Choroid plexus epithelial cell (primary cell): ENCODE measurements at regions not wholly inside any gene's neighbourhood (a gene's known extent, or its start where the extent isn't known, plus 50 kb on each side); places are given as distances from the start of the nearest gene placed in this dataset.

Experiments used
- DNase-seq: peaks from one replicate; pipeline ENCODE4 v3.0.0-alpha.2; 2010; ENCODE audit warnings: low read depth
- H3K4me3 ChIP-seq: 2 replicates; pipeline ENCODE4 v1.5.1; 2011; ENCODE audit warnings: low read depth, mild to moderate bottlenecking, control low read depth, low read length, moderate library complexity
- TF ChIP-seq, protein P1 (sequence below): conservative IDR thresholded peaks from 2 replicates; pipeline ENCODE4 v1.5.1; 2011; ENCODE audit warnings: low read depth, mild to moderate bottlenecking, control low read depth, inconsistent platforms, low read length, moderate library complexity

DNA sequence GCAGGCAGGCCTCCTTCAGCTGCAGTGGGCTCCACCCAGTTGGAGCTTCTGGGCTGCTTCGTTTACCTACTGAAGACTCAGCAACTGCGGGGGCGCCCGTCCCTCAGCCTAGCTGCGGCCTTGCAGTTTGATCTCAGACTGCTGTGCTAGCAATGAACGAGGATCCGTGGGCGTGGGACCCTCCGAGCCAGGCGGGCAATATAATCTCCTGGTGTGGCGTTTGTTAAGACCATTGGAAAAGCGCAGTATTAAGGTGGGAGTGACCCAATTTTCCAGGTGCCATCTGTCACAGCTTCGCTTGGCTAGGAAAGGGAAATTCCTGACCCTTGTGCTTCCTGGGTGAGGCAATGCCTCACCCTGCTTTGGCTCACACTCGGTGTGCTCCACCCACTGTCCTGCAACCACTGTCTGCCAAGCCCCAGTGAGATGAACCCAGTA is 159.2 kb upstream of the FOXP2 start:
- no peak overlapping the region for H3K4me3 ChIP-seq
- no peak for DNase-seq
- TF ChIP-seq, protein P1, sequence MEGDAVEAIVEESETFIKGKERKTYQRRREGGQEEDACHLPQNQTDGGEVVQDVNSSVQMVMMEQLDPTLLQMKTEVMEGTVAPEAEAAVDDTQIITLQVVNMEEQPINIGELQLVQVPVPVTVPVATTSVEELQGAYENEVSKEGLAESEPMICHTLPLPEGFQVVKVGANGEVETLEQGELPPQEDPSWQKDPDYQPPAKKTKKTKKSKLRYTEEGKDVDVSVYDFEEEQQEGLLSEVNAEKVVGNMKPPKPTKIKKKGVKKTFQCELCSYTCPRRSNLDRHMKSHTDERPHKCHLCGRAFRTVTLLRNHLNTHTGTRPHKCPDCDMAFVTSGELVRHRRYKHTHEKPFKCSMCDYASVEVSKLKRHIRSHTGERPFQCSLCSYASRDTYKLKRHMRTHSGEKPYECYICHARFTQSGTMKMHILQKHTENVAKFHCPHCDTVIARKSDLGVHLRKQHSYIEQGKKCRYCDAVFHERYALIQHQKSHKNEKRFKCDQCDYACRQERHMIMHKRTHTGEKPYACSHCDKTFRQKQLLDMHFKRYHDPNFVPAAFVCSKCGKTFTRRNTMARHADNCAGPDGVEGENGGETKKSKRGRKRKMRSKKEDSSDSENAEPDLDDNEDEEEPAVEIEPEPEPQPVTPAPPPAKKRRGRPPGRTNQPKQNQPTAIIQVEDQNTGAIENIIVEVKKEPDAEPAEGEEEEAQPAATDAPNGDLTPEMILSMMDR: no peak

DNA sequence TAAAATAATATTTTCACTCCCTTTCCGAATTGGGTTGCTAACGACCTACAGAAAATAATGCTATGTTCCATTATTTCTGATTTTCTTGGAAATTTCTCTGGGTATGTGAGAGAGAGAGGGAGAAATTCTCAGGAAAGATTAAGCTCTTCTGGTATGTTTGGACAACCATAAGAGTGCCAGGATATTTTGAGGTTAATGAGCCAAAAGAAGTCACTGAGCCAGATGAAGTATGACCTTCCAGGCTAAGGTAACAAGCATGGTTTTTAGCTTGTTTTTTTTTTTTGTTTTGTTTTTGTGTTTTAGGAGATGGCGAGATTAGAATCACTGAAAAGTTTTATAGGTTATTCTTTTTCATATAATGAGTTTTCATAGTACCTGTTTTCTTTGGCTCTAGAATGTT is 171.0 kb upstream of the FOXP2 start:
- TF ChIP-seq, protein P1: no peak
- H3K4me3 ChIP-seq: no peak overlapping the region
- no peak for DNase-seq

DNA sequence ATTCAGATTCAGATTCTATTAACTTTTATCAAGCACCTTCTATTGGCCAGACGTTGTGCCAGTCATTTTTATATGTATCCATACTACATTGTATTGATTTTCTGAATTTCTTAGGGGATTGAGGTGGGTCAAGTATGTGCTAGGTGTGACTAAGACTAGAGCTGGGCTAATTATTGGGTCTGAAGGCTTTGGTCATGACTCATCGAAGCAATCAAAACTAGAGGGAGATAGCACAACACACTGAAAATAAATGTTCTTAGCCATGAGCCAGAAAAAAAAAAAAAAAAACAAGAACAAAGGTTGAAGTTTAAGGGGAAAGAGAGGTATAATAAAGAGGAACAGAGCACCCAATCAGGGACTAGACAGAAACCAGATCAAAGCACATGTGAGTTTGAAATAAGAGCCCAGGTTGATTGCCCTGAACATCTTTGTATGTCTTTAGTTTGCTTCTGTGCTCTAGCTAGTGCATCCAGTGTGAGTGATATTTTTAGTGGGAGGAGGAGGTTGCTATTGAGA is 171.6 kb upstream of the FOXP2 start:
- peak; percentile 37 for DNase-seq
- H3K4me3 ChIP-seq: no peak overlapping the region
- TF ChIP-seq, protein P1: no peak

DNA sequence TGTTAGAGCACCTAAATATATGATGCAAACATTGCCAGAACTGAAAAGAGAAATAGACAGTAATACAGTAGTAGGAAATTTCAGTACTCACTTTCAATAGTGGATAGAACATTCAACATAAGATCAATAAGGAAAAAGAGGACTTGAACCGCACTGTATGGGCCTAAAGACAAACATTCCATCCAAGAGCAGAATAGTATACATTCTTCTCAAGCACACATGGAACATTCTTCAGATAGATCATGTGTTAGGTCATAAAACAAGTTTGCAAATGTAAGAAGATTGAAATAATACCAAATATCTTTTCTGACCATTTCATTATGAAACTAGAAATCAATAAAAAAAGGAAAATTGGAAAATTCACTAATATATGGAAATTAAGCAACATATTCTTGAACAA is 185.4 kb upstream of the FOXP2 start:
- no peak overlapping the region for H3K4me3 ChIP-seq
- peak; percentile 66 for DNase-seq
- TF ChIP-seq, protein P1: no peak

DNA sequence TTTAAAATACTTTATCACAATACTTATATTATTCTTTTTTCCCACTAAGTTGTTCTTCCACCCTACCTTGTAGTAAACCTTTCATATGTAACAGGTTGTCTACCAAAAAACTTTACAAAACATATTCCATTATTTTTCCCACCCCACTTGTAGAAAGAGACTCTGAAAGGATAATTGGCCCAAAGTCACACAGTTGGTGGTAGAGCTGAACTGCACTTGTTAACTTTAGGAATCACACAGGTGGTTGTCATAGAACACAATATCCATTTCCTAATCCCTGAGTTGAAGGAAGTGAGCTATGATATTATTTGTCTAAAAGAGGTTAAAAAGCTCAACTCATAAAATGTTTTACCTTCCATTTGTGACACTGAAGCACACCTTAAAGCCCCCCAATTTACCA is 188.8 kb upstream of the FOXP2 start:
- no peak for DNase-seq
- TF ChIP-seq, protein P1: no peak
- H3K4me3 ChIP-seq: no peak overlapping the region

DNA sequence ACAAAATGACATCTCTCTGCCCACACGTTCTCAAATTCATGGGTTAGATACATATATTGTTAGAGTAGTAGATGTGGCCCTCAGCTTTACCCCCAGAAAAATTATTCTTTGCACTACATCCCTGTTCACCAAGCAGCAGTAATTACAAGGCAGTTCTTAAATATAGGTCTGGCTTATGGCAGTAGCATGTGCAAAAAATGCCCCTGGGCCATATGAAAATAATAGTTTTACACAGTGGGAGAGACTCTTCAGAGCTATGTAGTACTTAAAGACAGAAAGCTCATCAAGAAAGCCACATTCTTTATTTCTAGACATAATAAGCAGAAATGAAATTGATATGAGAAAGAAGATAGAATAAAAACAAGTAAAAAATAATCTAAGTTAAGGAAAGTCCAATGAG is 196.3 kb upstream of the FOXP2 start:
- H3K4me3 ChIP-seq: no peak overlapping the region
- TF ChIP-seq, protein P1: no peak
- no peak for DNase-seq

DNA sequence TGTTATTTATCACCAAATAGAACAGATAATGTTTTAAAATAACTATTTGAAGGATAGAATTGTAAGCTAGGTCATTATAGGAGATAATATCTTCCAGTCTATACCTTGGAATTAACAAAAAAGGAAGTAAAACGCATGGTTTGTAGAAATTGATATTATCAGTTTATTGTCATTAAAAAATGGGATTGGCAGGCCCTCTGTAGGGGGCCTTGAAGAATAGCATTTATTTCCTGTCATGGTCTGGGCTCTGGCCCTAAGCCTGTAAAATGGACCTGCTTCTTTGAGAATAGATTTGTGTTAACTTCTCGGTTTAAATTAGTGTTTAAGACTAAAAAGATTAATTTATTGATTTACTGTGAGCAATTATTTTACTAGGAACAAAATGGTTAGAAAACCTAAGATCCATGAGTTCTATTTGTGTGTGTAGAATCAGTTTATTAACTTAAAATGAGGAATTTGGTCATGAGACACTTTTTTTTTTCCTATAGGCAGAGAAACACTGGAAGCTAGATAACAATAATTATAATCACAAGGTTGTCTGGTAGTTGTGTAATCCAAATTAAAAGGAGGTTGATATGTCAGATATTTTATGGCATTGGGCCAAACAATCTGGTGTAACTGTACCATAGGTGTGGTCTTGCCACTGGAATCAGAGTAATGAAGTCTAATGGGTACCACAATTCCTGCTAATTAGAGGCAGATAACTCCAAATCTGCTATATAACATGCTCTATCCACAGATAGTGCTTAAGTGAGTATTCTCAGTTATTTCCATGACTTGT is 197.4 kb upstream of the FOXP2 start:
- no peak overlapping the region for H3K4me3 ChIP-seq
- TF ChIP-seq, protein P1: peak; percentile 32
- peak; percentile 15 for DNase-seq
